ENCODE measurements at regions not wholly inside any gene's neighbourhood (a gene's known extent, or its start where the extent isn't known, plus 50 kb on each side); places are given as distances from the start of the nearest gene placed in this dataset.

DNA sequence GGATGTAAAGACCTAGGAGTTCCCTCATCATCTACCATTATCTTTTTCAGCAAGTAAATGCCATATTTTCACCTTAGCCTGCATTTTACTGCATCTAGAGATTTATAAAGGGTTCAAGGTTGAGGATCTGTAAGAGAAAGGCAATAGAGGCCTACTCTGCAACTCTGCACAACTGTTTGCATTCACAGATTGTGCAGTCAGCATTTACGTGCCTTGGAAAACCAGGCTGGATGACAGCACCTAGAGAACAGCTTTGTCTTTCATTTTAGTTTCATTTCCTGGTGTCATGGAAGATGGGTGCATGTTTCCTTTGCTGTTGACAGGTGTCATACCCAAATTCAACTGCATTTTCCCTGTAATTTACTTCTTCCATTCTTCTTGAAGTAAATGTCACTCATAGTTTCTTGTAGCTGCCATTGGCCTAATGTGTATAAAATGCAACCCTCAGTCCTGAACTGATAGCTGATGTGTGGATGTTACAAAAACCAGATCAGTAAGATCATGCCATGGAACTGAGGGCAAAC, 817.5 kb downstream of the SQOR start:
- Histone ChIP-seq H3K9ac (ENCODE audit: low read depth in 1 of 2, low read length in 2 of 2) (no peak overlapping the region), H3K9me3 (ENCODE audit: control insufficient read depth in 4 of 4, low read length in 3 of 4) (no peaks in the 10 kb centered on the region), H3K27ac (ENCODE audit: low read depth in 1 of 2, low read length in 2 of 2) (no peak overlapping the region), H3K4me3 (ENCODE audit: low read depth in 1 of 3, low read length in 3 of 3) (no peak overlapping the region), H3K36me3 (ENCODE audit: control insufficient read depth in 4 of 4, insufficient read depth in 3 of 4, low read depth in 1 of 4, low read length in 3 of 4) (no peaks in the 10 kb centered on the region), H3K4me1 (ENCODE audit: control insufficient read depth in 4 of 4, insufficient read depth in 4 of 4, low read length in 3 of 4) (no peaks in the 10 kb centered on the region), H3K27me3 (ENCODE audit: control insufficient read depth in 4 of 4, insufficient read depth in 4 of 4, low read length in 3 of 4) (no peaks in the 10 kb centered on the region)
- no peak for DNase-seq (ENCODE audit: low spot score)
- TF ChIP-seq GABPA (IDR thresholded peaks at IDR 0.05 in 1 of 2, conservative IDR thresholded peaks at IDR 0.05 in 1 of 2): no peak
- TF ChIP-seq, protein P1, sequence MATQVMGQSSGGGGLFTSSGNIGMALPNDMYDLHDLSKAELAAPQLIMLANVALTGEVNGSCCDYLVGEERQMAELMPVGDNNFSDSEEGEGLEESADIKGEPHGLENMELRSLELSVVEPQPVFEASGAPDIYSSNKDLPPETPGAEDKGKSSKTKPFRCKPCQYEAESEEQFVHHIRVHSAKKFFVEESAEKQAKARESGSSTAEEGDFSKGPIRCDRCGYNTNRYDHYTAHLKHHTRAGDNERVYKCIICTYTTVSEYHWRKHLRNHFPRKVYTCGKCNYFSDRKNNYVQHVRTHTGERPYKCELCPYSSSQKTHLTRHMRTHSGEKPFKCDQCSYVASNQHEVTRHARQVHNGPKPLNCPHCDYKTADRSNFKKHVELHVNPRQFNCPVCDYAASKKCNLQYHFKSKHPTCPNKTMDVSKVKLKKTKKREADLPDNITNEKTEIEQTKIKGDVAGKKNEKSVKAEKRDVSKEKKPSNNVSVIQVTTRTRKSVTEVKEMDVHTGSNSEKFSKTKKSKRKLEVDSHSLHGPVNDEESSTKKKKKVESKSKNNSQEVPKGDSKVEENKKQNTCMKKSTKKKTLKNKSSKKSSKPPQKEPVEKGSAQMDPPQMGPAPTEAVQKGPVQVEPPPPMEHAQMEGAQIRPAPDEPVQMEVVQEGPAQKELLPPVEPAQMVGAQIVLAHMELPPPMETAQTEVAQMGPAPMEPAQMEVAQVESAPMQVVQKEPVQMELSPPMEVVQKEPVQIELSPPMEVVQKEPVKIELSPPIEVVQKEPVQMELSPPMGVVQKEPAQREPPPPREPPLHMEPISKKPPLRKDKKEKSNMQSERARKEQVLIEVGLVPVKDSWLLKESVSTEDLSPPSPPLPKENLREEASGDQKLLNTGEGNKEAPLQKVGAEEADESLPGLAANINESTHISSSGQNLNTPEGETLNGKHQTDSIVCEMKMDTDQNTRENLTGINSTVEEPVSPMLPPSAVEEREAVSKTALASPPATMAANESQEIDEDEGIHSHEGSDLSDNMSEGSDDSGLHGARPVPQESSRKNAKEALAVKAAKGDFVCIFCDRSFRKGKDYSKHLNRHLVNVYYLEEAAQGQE (IDR thresholded peaks at IDR 0.05): no peak
- TF ChIP-seq FOXA2 (IDR thresholded peaks at IDR 0.05): no peak
- TF ChIP-seq JUND (IDR thresholded peaks at IDR 0.05): no peak
- TF ChIP-seq, protein P2, sequence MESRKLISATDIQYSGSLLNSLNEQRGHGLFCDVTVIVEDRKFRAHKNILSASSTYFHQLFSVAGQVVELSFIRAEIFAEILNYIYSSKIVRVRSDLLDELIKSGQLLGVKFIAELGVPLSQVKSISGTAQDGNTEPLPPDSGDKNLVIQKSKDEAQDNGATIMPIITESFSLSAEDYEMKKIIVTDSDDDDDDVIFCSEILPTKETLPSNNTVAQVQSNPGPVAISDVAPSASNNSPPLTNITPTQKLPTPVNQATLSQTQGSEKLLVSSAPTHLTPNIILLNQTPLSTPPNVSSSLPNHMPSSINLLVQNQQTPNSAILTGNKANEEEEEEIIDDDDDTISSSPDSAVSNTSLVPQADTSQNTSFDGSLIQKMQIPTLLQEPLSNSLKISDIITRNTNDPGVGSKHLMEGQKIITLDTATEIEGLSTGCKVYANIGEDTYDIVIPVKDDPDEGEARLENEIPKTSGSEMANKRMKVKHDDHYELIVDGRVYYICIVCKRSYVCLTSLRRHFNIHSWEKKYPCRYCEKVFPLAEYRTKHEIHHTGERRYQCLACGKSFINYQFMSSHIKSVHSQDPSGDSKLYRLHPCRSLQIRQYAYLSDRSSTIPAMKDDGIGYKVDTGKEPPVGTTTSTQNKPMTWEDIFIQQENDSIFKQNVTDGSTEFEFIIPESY (IDR thresholded peaks at IDR 0.05): no peak
- no peak for TF ChIP-seq YY1 (IDR thresholded peaks at IDR 0.05)
- 53% methylated on average over 1 of the region's 1 CpG for WGBS

DNA sequence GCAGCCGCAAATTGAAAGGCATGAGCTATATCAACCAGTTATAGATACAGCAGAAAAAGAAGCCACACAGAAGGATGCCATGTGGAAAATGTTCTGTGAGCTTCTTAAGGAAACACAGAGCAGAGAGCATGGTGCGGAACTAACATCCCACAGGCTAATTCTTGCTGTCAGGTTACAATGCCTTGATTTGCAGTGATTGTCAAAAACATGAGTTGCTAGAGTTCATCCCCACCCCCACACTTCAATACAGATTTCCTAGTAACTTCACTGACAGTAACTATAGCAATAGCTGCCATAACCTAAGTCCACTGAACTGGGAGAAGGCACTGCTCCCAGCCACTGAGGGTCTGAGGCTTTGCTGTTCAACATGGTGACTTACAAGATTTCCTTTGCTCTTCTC, 821.6 kb downstream of the SQOR start:
- no peaks in the 10 kb centered on the region for H3K27me3 ChIP-seq (ENCODE audit: control insufficient read depth in 4 of 4, insufficient read depth in 4 of 4, low read length in 3 of 4)
- H3K27ac ChIP-seq (ENCODE audit: low read depth in 1 of 2, low read length in 2 of 2): no peak overlapping the region
- H3K4me3 ChIP-seq (ENCODE audit: low read depth in 1 of 3, low read length in 3 of 3): no peak overlapping the region
- no peaks in the 10 kb centered on the region for H3K4me1 ChIP-seq (ENCODE audit: control insufficient read depth in 4 of 4, insufficient read depth in 4 of 4, low read length in 3 of 4)
- TF ChIP-seq HNF4G (IDR thresholded peaks at IDR 0.05) (no peak), GABPA (IDR thresholded peaks at IDR 0.05 in 1 of 2, conservative IDR thresholded peaks at IDR 0.05 in 1 of 2) (no peak)
- TF ChIP-seq, protein P3, sequence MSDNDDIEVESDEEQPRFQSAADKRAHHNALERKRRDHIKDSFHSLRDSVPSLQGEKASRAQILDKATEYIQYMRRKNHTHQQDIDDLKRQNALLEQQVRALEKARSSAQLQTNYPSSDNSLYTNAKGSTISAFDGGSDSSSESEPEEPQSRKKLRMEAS (IDR thresholded peaks at IDR 0.05): no peak
- no peaks in the 10 kb centered on the region for H3K9me3 ChIP-seq (ENCODE audit: control insufficient read depth in 4 of 4, low read length in 3 of 4)
- no peaks in the 10 kb centered on the region for H3K36me3 ChIP-seq (ENCODE audit: control insufficient read depth in 4 of 4, insufficient read depth in 3 of 4, low read depth in 1 of 4, low read length in 3 of 4)
- WGBS: 95% methylated on average over 2 of the region's 2 CpGs
- no peak for DNase-seq (ENCODE audit: low spot score)
- H3K9ac ChIP-seq (ENCODE audit: low read depth in 1 of 2, low read length in 2 of 2): no peak overlapping the region

DNA sequence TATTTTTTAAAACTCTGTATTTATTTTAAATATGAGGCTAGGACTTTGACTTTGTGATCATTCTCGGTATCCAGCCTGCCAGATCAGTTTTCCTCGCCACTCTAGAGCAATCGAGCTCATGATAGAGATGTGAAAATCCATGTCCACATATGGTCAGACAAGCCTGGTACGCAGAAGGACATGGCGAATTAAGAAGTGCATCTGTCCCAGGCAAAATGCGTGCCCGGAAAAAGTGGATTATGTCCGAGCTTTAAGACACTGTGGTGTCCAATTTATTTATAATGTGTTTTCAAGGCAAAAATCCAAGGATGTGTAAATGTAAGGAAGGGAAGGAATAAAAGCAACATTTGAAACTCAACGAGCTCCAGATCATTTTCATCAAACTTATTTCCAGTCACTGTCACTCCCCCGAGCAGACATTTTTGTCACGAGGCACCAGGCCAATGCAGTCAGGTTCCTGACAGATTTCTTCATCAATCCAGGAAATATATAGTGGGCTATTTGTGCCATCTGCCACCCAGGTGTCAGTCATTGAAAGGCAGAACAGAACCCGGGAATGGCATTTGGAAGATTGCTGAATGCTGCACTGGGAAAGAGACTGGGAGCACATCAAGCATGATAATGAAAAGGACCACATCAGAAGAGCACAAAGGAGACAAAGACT, 825.7 kb downstream of the SQOR start:
- WGBS: 85% methylated on average over 12 of the region's 12 CpGs
- Histone ChIP-seq H3K4me3 (ENCODE audit: low read depth in 1 of 3, low read length in 3 of 3) (no peak overlapping the region), H3K36me3 (ENCODE audit: control insufficient read depth in 4 of 4, insufficient read depth in 3 of 4, low read depth in 1 of 4, low read length in 3 of 4) (no peaks in the 10 kb centered on the region), H3K27ac (ENCODE audit: low read depth in 1 of 2, low read length in 2 of 2) (no peak overlapping the region), H3K9ac (ENCODE audit: low read depth in 1 of 2, low read length in 2 of 2) (no peak overlapping the region), H3K27me3 (ENCODE audit: control insufficient read depth in 4 of 4, insufficient read depth in 4 of 4, low read length in 3 of 4) (no peaks in the 10 kb centered on the region), H3K9me3 (ENCODE audit: control insufficient read depth in 4 of 4, low read length in 3 of 4) (no peaks in the 10 kb centered on the region), H3K4me1 (ENCODE audit: control insufficient read depth in 4 of 4, insufficient read depth in 4 of 4, low read length in 3 of 4) (peaks cover 0 to 6% (median 4%) of the 10 kb centered on the region in 4 donors)
- TF ChIP-seq RXRA (IDR thresholded peaks at IDR 0.05): no peak
- DNase-seq (ENCODE audit: low spot score): no peak
